ENCODE measurements at regions not wholly inside any gene's neighbourhood (a gene's known extent, or its start where the extent isn't known, plus 50 kb on each side); places are given as distances from the start of the nearest gene placed in this dataset.
"Not testable (repeated sequence)": the region's sequence is repeated elsewhere in the genome, so short reads cannot be mapped to it uniquely, and the experiment has no call there.

- DNase-seq (ENCODE audit: low spot score), result no peak
These were observed 857.1 kb upstream of the GBE1 start for GRCh38 chr3:82618594-82618993.

- no peak for DNase-seq (ENCODE audit: low spot score)
These were observed 848.8 kb upstream of the GBE1 start for GRCh38 chr3:82610236-82610635.

- no peak for DNase-seq (ENCODE audit: low spot score)
These were observed 845.9 kb upstream of the GBE1 start for GRCh38 chr3:82607391-82607790.

GRCh38 chr3:82596805-82597204 lies 835.4 kb upstream of the GBE1 start:
- no peak for DNase-seq (ENCODE audit: low spot score)

- DNase-seq (ENCODE audit: low spot score), result no peak
These were observed 834.1 kb upstream of the GBE1 start for GRCh38 chr3:82595530-82595929.

- no peak for DNase-seq (ENCODE audit: low spot score)
These were observed 825.7 kb upstream of the GBE1 start for GRCh38 chr3:82587174-82587573.

- DNase-seq (ENCODE audit: low spot score), result no peak
These were observed 825.0 kb upstream of the GBE1 start for GRCh38 chr3:82586414-82586813.

GRCh38 chr3:82586002-82586401 lies 824.6 kb upstream of the GBE1 start:
- not testable (repeated sequence) for DNase-seq (ENCODE audit: low spot score)

- not testable (repeated sequence) for DNase-seq (ENCODE audit: low spot score)
These were observed 824.1 kb upstream of the GBE1 start for GRCh38 chr3:82585591-82585990.

GRCh38 chr3:82584861-82585260 lies 823.4 kb upstream of the GBE1 start:
- DNase-seq (ENCODE audit: low spot score), result not testable (repeated sequence)

GRCh38 chr3:82584415-82584814 lies 823.0 kb upstream of the GBE1 start:
- DNase-seq (ENCODE audit: low spot score), result not testable (repeated sequence)

GRCh38 chr3:82581350-82581749 lies 819.9 kb upstream of the GBE1 start:
- DNase-seq (ENCODE audit: low spot score), result no peak

GRCh38 chr3:82572721-82573120 lies 811.3 kb upstream of the GBE1 start:
- no peak for DNase-seq (ENCODE audit: low spot score)

- no peak for DNase-seq (ENCODE audit: low spot score)
These were observed 807.4 kb upstream of the GBE1 start for GRCh38 chr3:82568776-82569338.

- no peak for DNase-seq (ENCODE audit: low spot score)
These were observed 805.7 kb upstream of the GBE1 start for GRCh38 chr3:82567029-82567600.

- DNase-seq (ENCODE audit: low spot score), result no peak
These were observed 801.5 kb upstream of the GBE1 start for GRCh38 chr3:82562896-82563295.

- no peak for DNase-seq (ENCODE audit: low spot score)
These were observed 800.3 kb upstream of the GBE1 start for GRCh38 chr3:82561784-82562183.

GRCh38 chr3:82558081-82558480 lies 796.6 kb upstream of the GBE1 start:
- DNase-seq (ENCODE audit: low spot score), result no peak

- DNase-seq (ENCODE audit: low spot score), result no peak
These were observed 794.7 kb upstream of the GBE1 start for GRCh38 chr3:82556113-82556512.

GRCh38 chr3:82542556-82542955 lies 781.1 kb upstream of the GBE1 start:
- not testable (repeated sequence) for DNase-seq (ENCODE audit: low spot score)

GRCh38 chr3:82521657-82522056 lies 760.2 kb upstream of the GBE1 start:
- DNase-seq (ENCODE audit: low spot score), result no peak

GRCh38 chr3:82520846-82521245 lies 759.4 kb upstream of the GBE1 start:
- no peak for DNase-seq (ENCODE audit: low spot score)

GRCh38 chr3:82509951-82510603 lies 748.6 kb upstream of the GBE1 start:
- no peak for DNase-seq (ENCODE audit: low spot score)

Data from kidney tubule cell (primary cell).